HEK293 (cell line): ENCODE measurements at regions not wholly inside any gene's neighbourhood (a gene's known extent, or its start where the extent isn't known, plus 50 kb on each side); places are given as distances from the start of the nearest gene placed in this dataset.

ENCODE experiments used
- CTCF ChIA-PET: fragments of 350-600 bp; formaldehyde crosslinking; extraction: SDS; loops from one replicate; lab custom pipeline; 2021; ENCODE audit warnings: antibody characterized with exemption; lab: Yijun Ruan, JAX
- POLR2A ChIA-PET: fragments of 300-600 bp; formaldehyde crosslinking; extraction: SDS; loops from one replicate; lab custom pipeline; 2020; ENCODE audit warnings: antibody characterized with exemption, inconsistent platforms; lab: Yijun Ruan, JAX
- H3K27ac ChIP-seq: fragments of 200-500 bp; sonication (Bioruptor generic); 2 replicates; pipeline ENCODE4 v1.5.1; 2014; ENCODE audit warnings: low read depth, low read length, control low read depth, inconsistent platforms; ENCODE audit errors: extremely low read depth
- H3K36me3 ChIP-seq, 2 experiments: fragments of 200-500 bp in 1 of 2; sonication (Bioruptor generic) in 1 of 2; 1 replicate in 1 of 2; 2 replicates in 1 of 2; pipeline ENCODE4 v1.5.1; 2014 to 2017; ENCODE audit warnings: inconsistent platforms in 2 of 2, low read length in 2 of 2; ENCODE audit not compliant: control insufficient read depth in 2 of 2, insufficient read depth in 1 of 2
- H3K4me1 ChIP-seq: fragments of 200-500 bp; sonication (Bioruptor generic); 2 replicates; pipeline ENCODE4 v1.5.1; 2014; ENCODE audit warnings: mild to moderate bottlenecking, low read length, inconsistent platforms; ENCODE audit not compliant: control insufficient read depth, insufficient read depth
- H3K4me3 ChIP-seq: 2 replicates; pipeline ENCODE4 v1.5.1; 2011; ENCODE audit warnings: low read depth, mild to moderate bottlenecking, control low read depth, low read length, moderate library complexity
- H3K9me3 ChIP-seq: fragments of 200-500 bp; sonication (Bioruptor generic); 2 replicates; pipeline ENCODE4 v1.5.1; 2014; ENCODE audit warnings: low read depth, low read length, inconsistent platforms; ENCODE audit not compliant: control insufficient read depth, insufficient read depth
- ZNF10 ChIP-seq: fragments of 450-650 bp; formaldehyde crosslinking; IDR thresholded peaks from 2 replicates; pipeline ENCODE4 v1.5.1; 2017; ENCODE audit warnings: missing biosample characterization, missing genetic modification characterization
- ZNF146 ChIP-seq: fragments of 450-650 bp; formaldehyde crosslinking; IDR thresholded peaks from 2 replicates; pipeline ENCODE4 v1.5.1; 2016; ENCODE audit warnings: missing biosample characterization, missing genetic modification characterization
- ZNF266 ChIP-seq: fragments of 450-650 bp; formaldehyde crosslinking; IDR thresholded peaks from 2 replicates; pipeline ENCODE4 v1.5.1; 2016; ENCODE audit warnings: missing biosample characterization, missing genetic modification characterization, low read depth
- ZNF341 ChIP-seq: fragments of 450-650 bp; formaldehyde crosslinking; IDR thresholded peaks from 2 replicates; pipeline ENCODE4; 2016; ENCODE audit warnings: low read depth, missing biosample characterization, missing genetic modification characterization
- ZNF626 ChIP-seq: fragments of 450-650 bp; sonication (Bioruptor Pico); formaldehyde crosslinking; IDR thresholded peaks from 2 replicates; pipeline ENCODE4 v1.5.1; 2018; ENCODE audit warnings: missing biosample characterization, missing genetic modification characterization, inconsistent platforms
- TF ChIP-seq, protein P1 (sequence below): fragments of 450-650 bp; formaldehyde crosslinking; IDR thresholded peaks from 2 replicates; pipeline ENCODE4 v1.5.1; 2016; ENCODE audit warnings: missing biosample characterization, missing genetic modification characterization
- TF ChIP-seq, protein P2 (sequence below): fragments of 450-650 bp; formaldehyde crosslinking; IDR thresholded peaks from 2 replicates; pipeline ENCODE4 v1.5.1; 2017; ENCODE audit warnings: missing biosample characterization, missing genetic modification characterization
- TF ChIP-seq, protein P3 (sequence below): fragments of 450-650 bp; formaldehyde crosslinking; IDR thresholded peaks from 2 replicates; pipeline ENCODE4 v1.5.1; 2017; ENCODE audit warnings: missing biosample characterization, mild to moderate bottlenecking, missing genetic modification characterization, moderate library complexity
- TF ChIP-seq, protein P4 (sequence below): fragments of 450-650 bp; formaldehyde crosslinking; IDR thresholded peaks from 2 replicates; pipeline ENCODE4 v1.5.1; 2016; ENCODE audit warnings: missing biosample characterization, missing genetic modification characterization, low read depth
- TF ChIP-seq, protein P5 (sequence below): fragments of 450-650 bp; formaldehyde crosslinking; IDR thresholded peaks from 2 replicates; pipeline ENCODE4 v1.5.1; 2016; ENCODE audit warnings: missing biosample characterization, missing genetic modification characterization

DNA sequence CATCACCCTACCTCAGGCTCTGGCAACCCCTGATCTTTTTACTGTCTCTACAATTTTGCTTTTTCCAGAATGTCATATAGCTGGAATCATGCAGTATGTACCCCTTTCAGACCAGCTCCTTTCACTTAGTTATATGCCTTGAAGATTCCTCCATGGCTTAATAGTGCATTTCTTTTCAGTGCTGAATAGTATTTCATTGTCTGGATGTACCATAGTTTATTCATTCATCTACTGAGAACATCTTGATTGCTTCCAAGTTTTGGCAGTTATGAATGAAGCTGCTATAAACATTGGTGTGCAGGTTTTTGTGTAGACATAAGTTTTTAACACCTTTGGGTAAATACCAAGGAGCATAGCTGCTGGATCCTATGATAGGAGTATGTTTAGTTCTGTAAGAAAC lies 50.8 kb upstream of the ANP32A start:
- H3K36me3 ChIP-seq, result no peaks in the 10 kb centered on the region
- H3K4me1 ChIP-seq, result no peaks in the 10 kb centered on the region
- H3K4me3 ChIP-seq, result no peak overlapping the region
- no peak overlapping the region for H3K27ac ChIP-seq
- peak; percentile 64; the same call in 1 of the 2 replicates for TF ChIP-seq ZNF146 (tag by site-specific recombination)
- TF ChIP-seq ZNF341 (tag by site-specific recombination), result no peak
- H3K9me3 ChIP-seq, result no peaks in the 10 kb centered on the region
- ChIA-PET POLR2A (no interaction called here), CTCF (interaction anchor here (0.5 to 2.5 kb wide), 6 partner anchors 49 to 487 kb away, joined by 4 to 8 read pairs (median 5); no protein-coding TSS in a partner anchor)

DNA sequence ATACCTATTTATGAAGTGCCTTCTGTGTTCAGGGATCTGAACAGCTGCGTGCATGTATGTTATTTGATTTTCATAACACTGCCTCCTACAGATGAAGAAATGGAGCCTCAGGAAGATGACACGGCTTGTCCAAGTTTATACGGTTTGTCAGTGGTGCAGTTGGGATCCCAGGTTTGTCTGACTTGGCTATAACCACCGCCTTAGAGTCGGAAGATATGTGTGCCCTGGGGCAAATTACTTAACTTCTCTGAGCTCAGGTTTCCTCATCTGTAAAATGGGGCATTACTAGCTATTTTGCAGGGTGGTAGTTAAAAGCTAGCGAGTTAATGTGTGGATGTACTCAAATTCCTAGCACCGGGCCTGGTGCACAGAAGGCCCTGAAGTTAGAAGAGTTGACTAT lies 54.1 kb upstream of the ANP32A start:
- Histone ChIP-seq H3K36me3 (no peaks in the 10 kb centered on the region), H3K4me1 (no peaks in the 10 kb centered on the region), H3K9me3 (no peaks in the 10 kb centered on the region), H3K4me3 (no peak overlapping the region), H3K27ac (no peak overlapping the region)
- ChIA-PET POLR2A (interaction anchor here (0.6 to 1.5 kb wide), 2 partner anchors 74 to 201 kb away, joined by 4 to 5 read pairs; no protein-coding TSS in a partner anchor), CTCF (interaction anchor here (0.6 to 4.6 kb wide), 39 partner anchors 7 to 568 kb away, joined by 3 to 74 read pairs (median 7); no protein-coding TSS in a partner anchor)
- TF ChIP-seq, protein P1, sequence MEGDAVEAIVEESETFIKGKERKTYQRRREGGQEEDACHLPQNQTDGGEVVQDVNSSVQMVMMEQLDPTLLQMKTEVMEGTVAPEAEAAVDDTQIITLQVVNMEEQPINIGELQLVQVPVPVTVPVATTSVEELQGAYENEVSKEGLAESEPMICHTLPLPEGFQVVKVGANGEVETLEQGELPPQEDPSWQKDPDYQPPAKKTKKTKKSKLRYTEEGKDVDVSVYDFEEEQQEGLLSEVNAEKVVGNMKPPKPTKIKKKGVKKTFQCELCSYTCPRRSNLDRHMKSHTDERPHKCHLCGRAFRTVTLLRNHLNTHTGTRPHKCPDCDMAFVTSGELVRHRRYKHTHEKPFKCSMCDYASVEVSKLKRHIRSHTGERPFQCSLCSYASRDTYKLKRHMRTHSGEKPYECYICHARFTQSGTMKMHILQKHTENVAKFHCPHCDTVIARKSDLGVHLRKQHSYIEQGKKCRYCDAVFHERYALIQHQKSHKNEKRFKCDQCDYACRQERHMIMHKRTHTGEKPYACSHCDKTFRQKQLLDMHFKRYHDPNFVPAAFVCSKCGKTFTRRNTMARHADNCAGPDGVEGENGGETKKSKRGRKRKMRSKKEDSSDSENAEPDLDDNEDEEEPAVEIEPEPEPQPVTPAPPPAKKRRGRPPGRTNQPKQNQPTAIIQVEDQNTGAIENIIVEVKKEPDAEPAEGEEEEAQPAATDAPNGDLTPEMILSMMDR, result no peak
- TF ChIP-seq, protein P2, sequence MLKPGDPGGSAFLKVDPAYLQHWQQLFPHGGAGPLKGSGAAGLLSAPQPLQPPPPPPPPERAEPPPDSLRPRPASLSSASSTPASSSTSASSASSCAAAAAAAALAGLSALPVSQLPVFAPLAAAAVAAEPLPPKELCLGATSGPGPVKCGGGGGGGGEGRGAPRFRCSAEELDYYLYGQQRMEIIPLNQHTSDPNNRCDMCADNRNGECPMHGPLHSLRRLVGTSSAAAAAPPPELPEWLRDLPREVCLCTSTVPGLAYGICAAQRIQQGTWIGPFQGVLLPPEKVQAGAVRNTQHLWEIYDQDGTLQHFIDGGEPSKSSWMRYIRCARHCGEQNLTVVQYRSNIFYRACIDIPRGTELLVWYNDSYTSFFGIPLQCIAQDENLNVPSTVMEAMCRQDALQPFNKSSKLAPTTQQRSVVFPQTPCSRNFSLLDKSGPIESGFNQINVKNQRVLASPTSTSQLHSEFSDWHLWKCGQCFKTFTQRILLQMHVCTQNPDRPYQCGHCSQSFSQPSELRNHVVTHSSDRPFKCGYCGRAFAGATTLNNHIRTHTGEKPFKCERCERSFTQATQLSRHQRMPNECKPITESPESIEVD (tag by site-specific recombination), result no peak
- TF ChIP-seq ZNF10 (tag by site-specific recombination) (no peak), ZNF626 (tag by site-specific recombination) (no peak), ZNF266 (tag by site-specific recombination) (no peak)
- TF ChIP-seq, protein P3, sequence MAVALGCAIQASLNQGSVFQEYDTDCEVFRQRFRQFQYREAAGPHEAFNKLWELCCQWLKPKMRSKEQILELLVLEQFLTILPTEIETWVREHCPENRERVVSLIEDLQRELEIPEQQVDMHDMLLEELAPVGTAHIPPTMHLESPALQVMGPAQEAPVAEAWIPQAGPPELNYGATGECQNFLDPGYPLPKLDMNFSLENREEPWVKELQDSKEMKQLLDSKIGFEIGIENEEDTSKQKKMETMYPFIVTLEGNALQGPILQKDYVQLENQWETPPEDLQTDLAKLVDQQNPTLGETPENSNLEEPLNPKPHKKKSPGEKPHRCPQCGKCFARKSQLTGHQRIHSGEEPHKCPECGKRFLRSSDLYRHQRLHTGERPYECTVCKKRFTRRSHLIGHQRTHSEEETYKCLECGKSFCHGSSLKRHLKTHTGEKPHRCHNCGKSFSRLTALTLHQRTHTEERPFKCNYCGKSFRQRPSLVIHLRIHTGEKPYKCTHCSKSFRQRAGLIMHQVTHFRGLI (tag by site-specific recombination), result no peak
- TF ChIP-seq, protein P4, sequence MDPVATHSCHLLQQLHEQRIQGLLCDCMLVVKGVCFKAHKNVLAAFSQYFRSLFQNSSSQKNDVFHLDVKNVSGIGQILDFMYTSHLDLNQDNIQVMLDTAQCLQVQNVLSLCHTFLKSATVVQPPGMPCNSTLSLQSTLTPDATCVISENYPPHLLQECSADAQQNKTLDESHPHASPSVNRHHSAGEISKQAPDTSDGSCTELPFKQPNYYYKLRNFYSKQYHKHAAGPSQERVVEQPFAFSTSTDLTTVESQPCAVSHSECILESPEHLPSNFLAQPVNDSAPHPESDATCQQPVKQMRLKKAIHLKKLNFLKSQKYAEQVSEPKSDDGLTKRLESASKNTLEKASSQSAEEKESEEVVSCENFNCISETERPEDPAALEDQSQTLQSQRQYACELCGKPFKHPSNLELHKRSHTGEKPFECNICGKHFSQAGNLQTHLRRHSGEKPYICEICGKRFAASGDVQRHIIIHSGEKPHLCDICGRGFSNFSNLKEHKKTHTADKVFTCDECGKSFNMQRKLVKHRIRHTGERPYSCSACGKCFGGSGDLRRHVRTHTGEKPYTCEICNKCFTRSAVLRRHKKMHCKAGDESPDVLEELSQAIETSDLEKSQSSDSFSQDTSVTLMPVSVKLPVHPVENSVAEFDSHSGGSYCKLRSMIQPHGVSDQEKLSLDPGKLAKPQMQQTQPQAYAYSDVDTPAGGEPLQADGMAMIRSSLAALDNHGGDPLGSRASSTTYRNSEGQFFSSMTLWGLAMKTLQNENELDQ, result no peak
- TF ChIP-seq, protein P5, sequence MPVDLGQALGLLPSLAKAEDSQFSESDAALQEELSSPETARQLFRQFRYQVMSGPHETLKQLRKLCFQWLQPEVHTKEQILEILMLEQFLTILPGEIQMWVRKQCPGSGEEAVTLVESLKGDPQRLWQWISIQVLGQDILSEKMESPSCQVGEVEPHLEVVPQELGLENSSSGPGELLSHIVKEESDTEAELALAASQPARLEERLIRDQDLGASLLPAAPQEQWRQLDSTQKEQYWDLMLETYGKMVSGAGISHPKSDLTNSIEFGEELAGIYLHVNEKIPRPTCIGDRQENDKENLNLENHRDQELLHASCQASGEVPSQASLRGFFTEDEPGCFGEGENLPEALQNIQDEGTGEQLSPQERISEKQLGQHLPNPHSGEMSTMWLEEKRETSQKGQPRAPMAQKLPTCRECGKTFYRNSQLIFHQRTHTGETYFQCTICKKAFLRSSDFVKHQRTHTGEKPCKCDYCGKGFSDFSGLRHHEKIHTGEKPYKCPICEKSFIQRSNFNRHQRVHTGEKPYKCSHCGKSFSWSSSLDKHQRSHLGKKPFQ, result no peak
